NB4 (cell line): ENCODE measurements at regions not wholly inside any gene's neighbourhood (a gene's known extent, or its start where the extent isn't known, plus 50 kb on each side); places are given as distances from the start of the nearest gene placed in this dataset.

Experiments used
- POLR2A ChIP-seq: IDR thresholded peaks from 2 replicates; pipeline ENCODE4 v1.6.1; 2011; ENCODE audit warnings: mild to moderate bottlenecking; ENCODE audit not compliant: insufficient read length; ENCODE audit errors: extremely low read depth
- TF ChIP-seq, protein P1 (sequence below): IDR thresholded peaks from one replicate; pipeline ENCODE4 v1.5.1; 2012; ENCODE audit warnings: low read depth, low read length
- TF ChIP-seq, protein P2 (sequence below): IDR thresholded peaks from 2 replicates; pipeline ENCODE4 v1.6.1; 2011; ENCODE audit warnings: low read depth, low read length

DNA sequence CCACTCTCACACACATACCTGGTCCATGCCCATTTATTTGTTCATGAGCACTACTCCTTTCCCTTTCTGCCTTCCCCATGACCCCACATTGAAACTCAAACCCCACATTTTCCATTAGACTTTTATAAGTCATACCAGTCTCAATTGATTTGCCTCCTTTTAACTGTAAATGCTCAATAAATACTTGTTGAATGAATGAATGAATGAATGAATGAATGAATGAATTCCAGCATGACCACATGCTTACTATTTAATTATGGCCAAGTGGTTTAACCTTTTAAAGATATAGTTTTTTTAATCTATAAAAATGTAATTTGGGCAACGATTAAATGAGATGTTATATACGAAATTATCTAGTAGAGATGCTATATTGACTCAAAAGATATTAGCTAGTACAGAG lies 54.1 kb upstream of the GRAMD2B start:
- TF ChIP-seq, protein P1, sequence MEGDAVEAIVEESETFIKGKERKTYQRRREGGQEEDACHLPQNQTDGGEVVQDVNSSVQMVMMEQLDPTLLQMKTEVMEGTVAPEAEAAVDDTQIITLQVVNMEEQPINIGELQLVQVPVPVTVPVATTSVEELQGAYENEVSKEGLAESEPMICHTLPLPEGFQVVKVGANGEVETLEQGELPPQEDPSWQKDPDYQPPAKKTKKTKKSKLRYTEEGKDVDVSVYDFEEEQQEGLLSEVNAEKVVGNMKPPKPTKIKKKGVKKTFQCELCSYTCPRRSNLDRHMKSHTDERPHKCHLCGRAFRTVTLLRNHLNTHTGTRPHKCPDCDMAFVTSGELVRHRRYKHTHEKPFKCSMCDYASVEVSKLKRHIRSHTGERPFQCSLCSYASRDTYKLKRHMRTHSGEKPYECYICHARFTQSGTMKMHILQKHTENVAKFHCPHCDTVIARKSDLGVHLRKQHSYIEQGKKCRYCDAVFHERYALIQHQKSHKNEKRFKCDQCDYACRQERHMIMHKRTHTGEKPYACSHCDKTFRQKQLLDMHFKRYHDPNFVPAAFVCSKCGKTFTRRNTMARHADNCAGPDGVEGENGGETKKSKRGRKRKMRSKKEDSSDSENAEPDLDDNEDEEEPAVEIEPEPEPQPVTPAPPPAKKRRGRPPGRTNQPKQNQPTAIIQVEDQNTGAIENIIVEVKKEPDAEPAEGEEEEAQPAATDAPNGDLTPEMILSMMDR, result no peak
- TF ChIP-seq, protein P2, sequence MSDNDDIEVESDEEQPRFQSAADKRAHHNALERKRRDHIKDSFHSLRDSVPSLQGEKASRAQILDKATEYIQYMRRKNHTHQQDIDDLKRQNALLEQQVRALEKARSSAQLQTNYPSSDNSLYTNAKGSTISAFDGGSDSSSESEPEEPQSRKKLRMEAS, result no peak
- no peak for TF ChIP-seq POLR2A
